DMS114 treated with DMSO at 0.1 percent for 48 hours (cell line): ENCODE measurements at regions not wholly inside any gene's neighbourhood (a gene's known extent, or its start where the extent isn't known, plus 50 kb on each side); places are given as distances from the start of the nearest gene placed in this dataset.
"Not testable (repeated sequence)": the region's sequence is repeated elsewhere in the genome, so short reads cannot be mapped to it uniquely, and the experiment has no call there.

Experiments
- DNase-seq: peaks from one replicate; lab custom pipeline; 2025; ENCODE audit not compliant: unreplicated experiment; lab: John Stamatoyannopoulos, UW

GRCh38 chr21:33121715-33122475, 52.0 kb downstream of the OLIG1 start:
- no peak for DNase-seq

- no peak for DNase-seq
These were observed 52.6 kb downstream of the OLIG1 start for GRCh38 chr21:33122507-33122906.

GRCh38 chr21:33123374-33124123, 53.6 kb downstream of the OLIG1 start:
- no peak for DNase-seq

- no peak for DNase-seq
These were observed 54.9 kb downstream of the OLIG1 start for GRCh38 chr21:33124889-33125288.

GRCh38 chr21:33125680-33126375, 55.9 kb downstream of the OLIG1 start:
- no peak for DNase-seq

GRCh38 chr21:33126569-33126968, 56.6 kb downstream of the OLIG1 start:
- no peak for DNase-seq

GRCh38 chr21:33127154-33127867, 57.4 kb downstream of the OLIG1 start:
- DNase-seq: peak; percentile 68

- no peak for DNase-seq
These were observed 57.9 kb downstream of the OLIG1 start for GRCh38 chr21:33127868-33128242.

GRCh38 chr21:33128538-33128937, 58.6 kb downstream of the OLIG1 start:
- no peak for DNase-seq

- DNase-seq: no peak
These were observed 62.1 kb downstream of the OLIG1 start for GRCh38 chr21:33132054-33132453.

GRCh38 chr21:33133892-33134291, 64.0 kb downstream of the OLIG1 start:
- no peak for DNase-seq

- DNase-seq: no peak
These were observed 66.0 kb downstream of the OLIG1 start for GRCh38 chr21:33135925-33136324.

- DNase-seq: no peak
These were observed 67.0 kb downstream of the OLIG1 start for GRCh38 chr21:33136847-33137502.

- no peak for DNase-seq
These were observed 69.1 kb downstream of the OLIG1 start for GRCh38 chr21:33139084-33139483.

GRCh38 chr21:33140288-33140687, 70.3 kb downstream of the OLIG1 start:
- DNase-seq: no peak

GRCh38 chr21:33146467-33146866, 76.5 kb downstream of the OLIG1 start:
- DNase-seq: no peak

GRCh38 chr21:33149181-33149580, 79.2 kb downstream of the OLIG1 start:
- DNase-seq: no peak

- not testable (repeated sequence) for DNase-seq
These were observed 78.8 kb upstream of the IFNAR2 start for GRCh38 chr21:33150968-33151367.

GRCh38 chr21:33151941-33152731, 77.6 kb upstream of the IFNAR2 start:
- no peak for DNase-seq

- no peak for DNase-seq
These were observed 77.0 kb upstream of the IFNAR2 start for GRCh38 chr21:33152732-33153130.
